HG03039 (cell line): ENCODE measurements at regions not wholly inside any gene's neighbourhood (a gene's known extent, or its start where the extent isn't known, plus 50 kb on each side); places are given as distances from the start of the nearest gene placed in this dataset.
"Not testable (repeated sequence)": the region's sequence is repeated elsewhere in the genome, so short reads cannot be mapped to it uniquely, and the experiment has no call there.

Source experiments
- ATAC-seq: cut with Tn5 transposase; IDR thresholded peaks from one replicate; pipeline ENCODE4 v1.9.1; 2021; ENCODE audit warnings: mild to moderate bottlenecking, moderate library complexity; ENCODE audit not compliant: unreplicated experiment

GRCh38 chr1:103353391-103353790 is 172.1 kb upstream of the RNPC3 start:
- no peak for ATAC-seq

GRCh38 chr1:103348136-103348535 is 177.4 kb upstream of the RNPC3 start:
- no peak for ATAC-seq

- ATAC-seq = no peak
Measured at GRCh38 chr1:103344930-103345329, 180.6 kb upstream of the RNPC3 start.

GRCh38 chr1:103341377-103341880 is 184.1 kb upstream of the RNPC3 start:
- peak; percentile 47 for ATAC-seq

- no peak for ATAC-seq
Measured at GRCh38 chr1:103337779-103338178, 187.7 kb upstream of the RNPC3 start.

- ATAC-seq = no peak
Measured at GRCh38 chr1:103336408-103336807, 189.1 kb upstream of the RNPC3 start.

- ATAC-seq = no peak
Measured at GRCh38 chr1:103333141-103333540, 192.4 kb upstream of the RNPC3 start.

- ATAC-seq = no peak
Measured at GRCh38 chr1:103327054-103327719, 198.3 kb upstream of the RNPC3 start.

GRCh38 chr1:103326595-103326994 is 198.9 kb upstream of the RNPC3 start:
- ATAC-seq = no peak

- ATAC-seq = no peak
Measured at GRCh38 chr1:103309786-103310185, 201.5 kb upstream of the COL11A1 start.

- ATAC-seq = no peak
Measured at GRCh38 chr1:103307751-103308150, 199.4 kb upstream of the COL11A1 start.

GRCh38 chr1:103283841-103284669 is 175.7 kb upstream of the COL11A1 start:
- ATAC-seq = no peak

GRCh38 chr1:103283371-103283770 is 175.0 kb upstream of the COL11A1 start:
- ATAC-seq = no peak

GRCh38 chr1:103275725-103276124 is 167.4 kb upstream of the COL11A1 start:
- no peak for ATAC-seq

- no peak for ATAC-seq
Measured at GRCh38 chr1:103274886-103275285, 166.6 kb upstream of the COL11A1 start.

- no peak for ATAC-seq
Measured at GRCh38 chr1:103273106-103273505, 164.8 kb upstream of the COL11A1 start.

- not testable (repeated sequence) for ATAC-seq
Measured at GRCh38 chr1:103271471-103271870, 163.1 kb upstream of the COL11A1 start.

- ATAC-seq = no peak
Measured at GRCh38 chr1:103267893-103268292, 159.6 kb upstream of the COL11A1 start.

GRCh38 chr1:103267266-103267665 is 158.9 kb upstream of the COL11A1 start:
- ATAC-seq = no peak

- ATAC-seq = no peak
Measured at GRCh38 chr1:103266036-103266435, 157.7 kb upstream of the COL11A1 start.

GRCh38 chr1:103265551-103265950 is 157.2 kb upstream of the COL11A1 start:
- no peak for ATAC-seq

GRCh38 chr1:103259982-103260381 is 151.7 kb upstream of the COL11A1 start:
- no peak for ATAC-seq
